ENCODE measurements at regions not wholly inside any gene's neighbourhood (a gene's known extent, or its start where the extent isn't known, plus 50 kb on each side); places are given as distances from the start of the nearest gene placed in this dataset.

DNA sequence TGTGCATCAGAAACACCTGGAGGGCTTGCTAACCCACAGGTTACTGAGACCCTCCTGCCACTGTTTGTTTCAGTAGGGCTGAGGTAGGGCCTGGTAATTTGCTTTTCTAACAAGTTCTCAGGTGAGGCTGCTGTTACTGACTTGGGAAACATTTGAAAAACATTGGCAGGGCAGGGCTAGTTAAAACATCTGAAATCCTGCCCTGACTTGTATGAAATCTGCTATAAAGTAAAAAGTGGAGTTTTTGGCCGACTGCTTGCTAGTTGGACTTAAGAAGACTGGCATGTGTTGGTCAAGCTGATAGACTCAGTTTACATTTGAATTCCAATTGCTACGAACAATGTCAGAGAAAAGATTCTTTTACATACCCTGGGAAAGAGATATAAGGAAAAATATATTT lies 111.6 kb upstream of the DLX2 start:
- no peaks in the 10 kb centered on the region for H3K4me1 ChIP-seq (ENCODE audit: control insufficient read depth in 5 of 5, insufficient read depth in 5 of 5, low read length in 5 of 5)
- no peaks in the 10 kb centered on the region for H3K9me3 ChIP-seq (ENCODE audit: control insufficient read depth in 5 of 5, low read length in 5 of 5)
- no peak overlapping the region for H3K4me3 ChIP-seq (ENCODE audit: low read depth in 1 of 5, low read length in 5 of 5)
- no peak overlapping the region for H3K27ac ChIP-seq (ENCODE audit: low read depth, low read length)
- peaks cover 0 to 4% (median 0%) of the 10 kb centered on the region in 5 donors for H3K27me3 ChIP-seq (ENCODE audit: control insufficient read depth in 5 of 5, insufficient read depth in 4 of 5, low read length in 5 of 5)
- H3K9ac ChIP-seq (ENCODE audit: low read length in 5 of 5): no peak overlapping the region
- H3K36me3 ChIP-seq (ENCODE audit: control insufficient read depth in 5 of 5, insufficient read depth in 5 of 5, low read length in 5 of 5): no peaks in the 10 kb centered on the region

- Histone ChIP-seq H3K9ac (ENCODE audit: low read length in 5 of 5) (no peak overlapping the region), H3K4me3 (ENCODE audit: low read depth in 1 of 5, low read length in 5 of 5) (no peak overlapping the region), H3K4me1 (ENCODE audit: control insufficient read depth in 5 of 5, insufficient read depth in 5 of 5, low read length in 5 of 5) (no peaks in the 10 kb centered on the region), H3K27ac (ENCODE audit: low read depth, low read length) (no peak overlapping the region), H3K36me3 (ENCODE audit: control insufficient read depth in 5 of 5, insufficient read depth in 5 of 5, low read length in 5 of 5) (no peaks in the 10 kb centered on the region), H3K9me3 (ENCODE audit: control insufficient read depth in 5 of 5, low read length in 5 of 5) (no peaks in the 10 kb centered on the region), H3K27me3 (ENCODE audit: control insufficient read depth in 5 of 5, insufficient read depth in 4 of 5, low read length in 5 of 5) (peaks cover 0 to 4% (median 0%) of the 10 kb centered on the region in 5 donors)
These were observed 112.7 kb upstream of the DLX2 start for GRCh38 chr2:172215172-172215935.

GRCh38 chr2:172215936-172216335 lies 113.2 kb upstream of the DLX2 start:
- no peaks in the 10 kb centered on the region for H3K4me1 ChIP-seq (ENCODE audit: control insufficient read depth in 5 of 5, insufficient read depth in 5 of 5, low read length in 5 of 5)

DNA sequence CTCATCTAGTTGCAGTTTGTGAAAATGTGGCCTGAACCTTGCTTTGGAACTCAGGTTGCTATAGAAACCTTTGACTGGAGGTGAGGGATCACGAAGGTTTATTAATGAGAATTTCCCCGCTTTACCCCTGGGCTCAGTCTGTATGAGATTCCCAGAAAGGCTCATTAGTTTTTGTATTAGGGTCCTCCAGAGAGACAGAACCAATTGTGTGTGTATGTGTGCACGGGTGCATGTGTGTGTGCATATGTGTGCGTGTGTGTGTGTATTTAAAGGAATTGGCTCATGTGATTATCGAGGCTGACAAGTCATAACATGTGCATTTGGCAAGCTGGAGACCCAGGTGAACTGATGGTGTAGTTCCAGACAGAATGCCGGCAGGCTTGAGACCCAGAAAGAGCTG lies 113.8 kb upstream of the DLX2 start:
- Histone ChIP-seq H3K9me3 (ENCODE audit: control insufficient read depth in 5 of 5, low read length in 5 of 5) (no peaks in the 10 kb centered on the region), H3K9ac (ENCODE audit: low read length in 5 of 5) (no peak overlapping the region), H3K36me3 (ENCODE audit: control insufficient read depth in 5 of 5, insufficient read depth in 5 of 5, low read length in 5 of 5) (no peaks in the 10 kb centered on the region), H3K27ac (ENCODE audit: low read depth, low read length) (no peak overlapping the region), H3K27me3 (ENCODE audit: control insufficient read depth in 5 of 5, insufficient read depth in 4 of 5, low read length in 5 of 5) (peaks cover 0 to 4% (median 0%) of the 10 kb centered on the region in 5 donors), H3K4me3 (ENCODE audit: low read depth in 1 of 5, low read length in 5 of 5) (no peak overlapping the region), H3K4me1 (ENCODE audit: control insufficient read depth in 5 of 5, insufficient read depth in 5 of 5, low read length in 5 of 5) (no peaks in the 10 kb centered on the region)

More at GRCh38 chr2:172215936-172216335, 113.2 kb upstream of the DLX2 start:
- H3K9me3 ChIP-seq (ENCODE audit: control insufficient read depth in 5 of 5, low read length in 5 of 5): no peaks in the 10 kb centered on the region
- H3K36me3 ChIP-seq (ENCODE audit: control insufficient read depth in 5 of 5, insufficient read depth in 5 of 5, low read length in 5 of 5): no peaks in the 10 kb centered on the region
- no peak overlapping the region for H3K27ac ChIP-seq (ENCODE audit: low read depth, low read length)
- peaks cover 0 to 4% (median 0%) of the 10 kb centered on the region in 5 donors for H3K27me3 ChIP-seq (ENCODE audit: control insufficient read depth in 5 of 5, insufficient read depth in 4 of 5, low read length in 5 of 5)
- H3K4me3 ChIP-seq (ENCODE audit: low read depth in 1 of 5, low read length in 5 of 5): no peak overlapping the region
- H3K9ac ChIP-seq (ENCODE audit: low read length in 5 of 5): no peak overlapping the region

GRCh38 chr2:172219201-172219600 lies 116.5 kb upstream of the DLX2 start:
- no peak overlapping the region for H3K4me3 ChIP-seq (ENCODE audit: low read depth in 1 of 5, low read length in 5 of 5)
- no peak overlapping the region for H3K9ac ChIP-seq (ENCODE audit: low read length in 5 of 5)
- H3K27ac ChIP-seq (ENCODE audit: low read depth, low read length): no peak overlapping the region
- H3K9me3 ChIP-seq (ENCODE audit: control insufficient read depth in 5 of 5, low read length in 5 of 5): no peaks in the 10 kb centered on the region
- peaks cover 0 to 4% (median 0%) of the 10 kb centered on the region in 5 donors for H3K27me3 ChIP-seq (ENCODE audit: control insufficient read depth in 5 of 5, insufficient read depth in 4 of 5, low read length in 5 of 5)
- H3K36me3 ChIP-seq (ENCODE audit: control insufficient read depth in 5 of 5, insufficient read depth in 5 of 5, low read length in 5 of 5): no peaks in the 10 kb centered on the region
- no peaks in the 10 kb centered on the region for H3K4me1 ChIP-seq (ENCODE audit: control insufficient read depth in 5 of 5, insufficient read depth in 5 of 5, low read length in 5 of 5)

DNA sequence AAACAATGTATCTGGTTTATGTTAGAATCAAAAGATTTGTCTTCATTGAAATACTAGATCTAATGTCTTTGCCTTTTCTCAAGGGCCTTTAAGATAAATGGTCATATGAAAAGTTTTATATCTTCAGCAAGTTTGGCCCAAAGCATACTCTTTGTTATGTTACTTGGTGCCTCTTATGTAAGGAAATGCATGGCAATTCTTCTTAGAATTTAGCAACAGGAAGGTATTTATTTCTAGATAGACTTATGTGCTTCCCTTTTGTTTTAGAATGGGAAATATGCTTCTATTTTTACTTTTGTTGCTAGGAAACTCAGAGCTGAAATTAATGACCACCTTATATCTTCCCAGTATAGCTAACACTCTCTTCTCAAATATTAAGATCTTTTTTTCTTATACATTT lies 117.4 kb upstream of the DLX2 start:
- no peaks in the 10 kb centered on the region for H3K36me3 ChIP-seq (ENCODE audit: control insufficient read depth in 5 of 5, insufficient read depth in 5 of 5, low read length in 5 of 5)
- H3K27me3 ChIP-seq (ENCODE audit: control insufficient read depth in 5 of 5, insufficient read depth in 4 of 5, low read length in 5 of 5): peaks cover 0 to 4% (median 0%) of the 10 kb centered on the region in 5 donors
- no peak overlapping the region for H3K9ac ChIP-seq (ENCODE audit: low read length in 5 of 5)
- H3K4me1 ChIP-seq (ENCODE audit: control insufficient read depth in 5 of 5, insufficient read depth in 5 of 5, low read length in 5 of 5): no peaks in the 10 kb centered on the region
- no peak overlapping the region for H3K4me3 ChIP-seq (ENCODE audit: low read depth in 1 of 5, low read length in 5 of 5)
- H3K27ac ChIP-seq (ENCODE audit: low read depth, low read length): no peak overlapping the region
- no peaks in the 10 kb centered on the region for H3K9me3 ChIP-seq (ENCODE audit: control insufficient read depth in 5 of 5, low read length in 5 of 5)

DNA sequence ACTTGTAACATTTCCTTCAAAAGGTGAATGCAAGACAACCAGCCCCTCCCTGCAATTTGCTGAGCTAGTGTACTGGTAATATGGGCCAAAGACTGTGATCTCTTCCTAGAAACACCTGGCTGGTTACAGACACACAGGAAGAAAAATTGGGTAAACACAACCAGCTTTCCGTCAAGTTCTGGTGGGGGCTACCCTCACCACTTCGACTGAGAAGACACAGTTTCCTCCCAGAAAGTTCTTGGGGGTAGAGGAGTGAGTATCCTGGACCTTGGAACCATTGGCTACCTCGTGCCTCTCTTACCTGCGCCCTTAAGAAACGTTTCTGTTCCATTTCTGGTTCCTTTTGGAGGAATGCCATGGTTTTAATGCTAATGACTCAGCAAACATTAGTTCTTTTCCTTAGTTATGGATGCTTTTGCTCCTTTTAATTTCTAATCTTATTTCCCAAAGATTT lies 120.9 kb upstream of the DLX2 start:
- Histone ChIP-seq H3K9ac (ENCODE audit: low read length in 5 of 5) (no peak overlapping the region), H3K36me3 (ENCODE audit: control insufficient read depth in 5 of 5, insufficient read depth in 5 of 5, low read length in 5 of 5) (no peaks in the 10 kb centered on the region), H3K27me3 (ENCODE audit: control insufficient read depth in 5 of 5, insufficient read depth in 4 of 5, low read length in 5 of 5) (no peaks in the 10 kb centered on the region), H3K4me3 (ENCODE audit: low read depth in 1 of 5, low read length in 5 of 5) (no peak overlapping the region), H3K9me3 (ENCODE audit: control insufficient read depth in 5 of 5, low read length in 5 of 5) (no peaks in the 10 kb centered on the region), H3K4me1 (ENCODE audit: control insufficient read depth in 5 of 5, insufficient read depth in 5 of 5, low read length in 5 of 5) (peaks cover 0 to 5% (median 0%) of the 10 kb centered on the region in 5 donors), H3K27ac (ENCODE audit: low read depth, low read length) (no peak overlapping the region)

- no peak overlapping the region for H3K4me3 ChIP-seq (ENCODE audit: low read depth in 1 of 5, low read length in 5 of 5)
- H3K27ac ChIP-seq (ENCODE audit: low read depth, low read length): no peak overlapping the region
- H3K9me3 ChIP-seq (ENCODE audit: control insufficient read depth in 5 of 5, low read length in 5 of 5): no peaks in the 10 kb centered on the region
- no peak overlapping the region for H3K9ac ChIP-seq (ENCODE audit: low read length in 5 of 5)
- peaks cover 0 to 2% (median 0%) of the 10 kb centered on the region in 5 donors for H3K27me3 ChIP-seq (ENCODE audit: control insufficient read depth in 5 of 5, insufficient read depth in 4 of 5, low read length in 5 of 5)
- H3K4me1 ChIP-seq (ENCODE audit: control insufficient read depth in 5 of 5, insufficient read depth in 5 of 5, low read length in 5 of 5): peaks cover 0 to 6% (median 0%) of the 10 kb centered on the region in 5 donors
- H3K36me3 ChIP-seq (ENCODE audit: control insufficient read depth in 5 of 5, insufficient read depth in 5 of 5, low read length in 5 of 5): no peaks in the 10 kb centered on the region
These were observed 123.1 kb upstream of the DLX2 start for GRCh38 chr2:172225786-172226185.

DNA sequence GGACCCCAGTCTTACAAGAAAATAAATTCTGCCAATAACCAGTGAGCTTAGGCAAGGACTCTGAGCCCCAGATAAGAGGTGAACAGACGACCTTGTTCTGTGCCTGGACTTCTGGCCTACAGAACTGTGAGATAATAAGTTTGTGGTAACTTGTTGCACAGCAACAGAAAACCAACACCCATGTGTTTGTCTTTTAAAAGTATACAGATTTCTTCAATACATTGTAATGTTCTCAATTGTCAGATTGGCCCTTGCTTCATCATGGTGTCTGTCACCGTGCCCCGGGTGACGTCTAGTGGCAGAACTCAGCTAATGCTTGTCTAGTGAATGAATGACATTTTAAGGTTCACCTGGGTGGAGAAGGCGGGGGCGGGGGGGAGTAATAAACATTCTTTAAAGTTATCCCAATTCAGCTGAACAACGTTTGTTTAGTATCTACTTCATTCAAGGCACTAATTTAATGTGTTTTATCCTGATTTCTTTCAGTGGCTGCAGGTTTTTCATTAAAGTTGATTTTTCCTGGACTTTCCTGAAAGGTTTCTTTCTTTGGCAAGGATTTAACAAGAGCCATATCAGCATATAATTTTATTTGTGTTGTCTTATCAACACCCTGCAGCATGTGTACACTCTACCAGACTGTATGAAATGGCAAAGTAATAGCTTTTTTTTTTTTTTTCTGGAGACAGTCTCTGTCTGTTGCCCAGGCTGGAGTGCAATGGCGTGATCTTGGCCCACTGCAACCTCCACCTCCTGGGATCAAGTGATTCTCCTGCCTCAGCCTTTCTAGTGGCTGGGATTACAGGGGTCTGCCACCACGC lies 123.8 kb upstream of the DLX2 start:
- Histone ChIP-seq H3K27me3 (ENCODE audit: control insufficient read depth in 5 of 5, insufficient read depth in 4 of 5, low read length in 5 of 5) (peaks cover 0 to 5% (median 0%) of the 10 kb centered on the region in 5 donors), H3K4me3 (ENCODE audit: low read depth in 1 of 5, low read length in 5 of 5) (no peak overlapping the region), H3K27ac (ENCODE audit: low read depth, low read length) (no peak overlapping the region), H3K4me1 (ENCODE audit: control insufficient read depth in 5 of 5, insufficient read depth in 5 of 5, low read length in 5 of 5) (peaks cover 0 to 6% (median 0%) of the 10 kb centered on the region in 5 donors), H3K36me3 (ENCODE audit: control insufficient read depth in 5 of 5, insufficient read depth in 5 of 5, low read length in 5 of 5) (no peaks in the 10 kb centered on the region), H3K9ac (ENCODE audit: low read length in 5 of 5) (no peak overlapping the region), H3K9me3 (ENCODE audit: control insufficient read depth in 5 of 5, low read length in 5 of 5) (no peaks in the 10 kb centered on the region)

- H3K4me3 ChIP-seq (ENCODE audit: low read depth in 1 of 5, low read length in 5 of 5): no peak overlapping the region
- no peak overlapping the region for H3K27ac ChIP-seq (ENCODE audit: low read depth, low read length)
- no peak overlapping the region for H3K9ac ChIP-seq (ENCODE audit: low read length in 5 of 5)
- peaks cover 0 to 10% (median 2%) of the 10 kb centered on the region in 5 donors for H3K27me3 ChIP-seq (ENCODE audit: control insufficient read depth in 5 of 5, insufficient read depth in 4 of 5, low read length in 5 of 5)
- H3K36me3 ChIP-seq (ENCODE audit: control insufficient read depth in 5 of 5, insufficient read depth in 5 of 5, low read length in 5 of 5): no peaks in the 10 kb centered on the region
- no peaks in the 10 kb centered on the region for H3K9me3 ChIP-seq (ENCODE audit: control insufficient read depth in 5 of 5, low read length in 5 of 5)
- peaks cover 0 to 14% (median 6%) of the 10 kb centered on the region in 5 donors for H3K4me1 ChIP-seq (ENCODE audit: control insufficient read depth in 5 of 5, insufficient read depth in 5 of 5, low read length in 5 of 5)
These were observed 125.0 kb upstream of the DLX2 start for GRCh38 chr2:172227719-172228118.

All from subcutaneous abdominal adipose tissue (tissue), 5 donors.